GM23248 (cell line): ENCODE measurements at regions not wholly inside any gene's neighbourhood (a gene's known extent, or its start where the extent isn't known, plus 50 kb on each side); places are given as distances from the start of the nearest gene placed in this dataset.

Experiments used
- DNase-seq: peaks from one replicate; pipeline ENCODE4 v3.0.0-alpha.2; 2015
- H2AFZ ChIP-seq: fragments of 200-600 bp; sonication (generic); 2 replicates; pipeline ENCODE4 v1.6.1; 2016; ENCODE audit warnings: antibody characterized with exemption
- H3F3A ChIP-seq: fragments of 200-600 bp; sonication (generic); 2 replicates; pipeline ENCODE4 v1.6.1; 2016; ENCODE audit warnings: mild to moderate bottlenecking, antibody characterized with exemption, mixed run types; ENCODE audit not compliant: insufficient read depth
- H3K27ac ChIP-seq: fragments of 200-600 bp; sonication (generic); 2 replicates; pipeline ENCODE4 v1.5.1; 2016; ENCODE audit warnings: mild to moderate bottlenecking
- H3K27me3 ChIP-seq: fragments of 200-600 bp; sonication (generic); replicated peaks from 2 replicates; pipeline ENCODE4 v1.6.1; 2016; ENCODE audit warnings: mild to moderate bottlenecking; ENCODE audit not compliant: insufficient read depth
- H3K36me3 ChIP-seq: fragments of 200-600 bp; sonication (generic); 2 replicates; pipeline ENCODE4 v1.6.1; 2016; ENCODE audit warnings: low read depth, mild to moderate bottlenecking
- H3K4me1 ChIP-seq: fragments of 200-600 bp; sonication (generic); 2 replicates; pipeline ENCODE4 v1.6.1; 2016; ENCODE audit warnings: mild to moderate bottlenecking; ENCODE audit not compliant: insufficient read depth
- H3K4me2 ChIP-seq: fragments of 200-600 bp; sonication (generic); one replicate; pipeline ENCODE4 v1.6.1; 2016; ENCODE audit warnings: mild to moderate bottlenecking; ENCODE audit not compliant: unreplicated experiment
- H3K4me3 ChIP-seq: fragments of 200-600 bp; sonication (generic); 2 replicates; pipeline ENCODE4 v1.5.1; 2016; ENCODE audit warnings: mild to moderate bottlenecking
- H3K79me2 ChIP-seq: fragments of 200-600 bp; sonication (generic); 2 replicates; pipeline ENCODE4 v1.6.1; 2016; ENCODE audit warnings: mild to moderate bottlenecking; ENCODE audit not compliant: insufficient read depth
- H3K9ac ChIP-seq: fragments of 200-600 bp; sonication (generic); 2 replicates; pipeline ENCODE4 v1.6.1; 2016; ENCODE audit warnings: mild to moderate bottlenecking
- H3K9me2 ChIP-seq: fragments of 200-600 bp; sonication (generic); 2 replicates; pipeline ENCODE4 v1.6.1; 2016; ENCODE audit warnings: mixed run types, mild to moderate bottlenecking, moderate library complexity; ENCODE audit not compliant: insufficient read depth
- H3K9me3 ChIP-seq: fragments of 200-600 bp; sonication (generic); one replicate; pipeline ENCODE4 v1.6.1; 2017; ENCODE audit warnings: low read depth
- H4K20me1 ChIP-seq: fragments of 200-600 bp; sonication (generic); 2 replicates; pipeline ENCODE4 v1.6.0; 2016; ENCODE audit not compliant: insufficient read depth
- EZH2 ChIP-seq: fragments of 200-600 bp; sonication (generic); IDR thresholded peaks from 2 replicates; pipeline ENCODE4 v1.6.1; 2018; ENCODE audit warnings: antibody characterized with exemption, mild to moderate bottlenecking; ENCODE audit not compliant: insufficient read depth, poor library complexity, severe bottlenecking
- EZH2phosphoT487 ChIP-seq: fragments of 200-600 bp; sonication (generic); IDR thresholded peaks from 2 replicates; pipeline ENCODE4 v1.6.1; 2018; ENCODE audit warnings: antibody characterized with exemption, moderate library complexity, mild to moderate bottlenecking, low read depth; ENCODE audit not compliant: insufficient read depth
- WGBS, 2 experiments: methylation state at CpG; one replicate each; pipeline ENCODE4 v1.1.6; 2015 to 2017; ENCODE audit warnings: low lambda C conversion rate in 2 of 2, low coverage in 1 of 2; ENCODE audit errors: missing lambda C conversion rate in 2 of 2; 5-methylcytosine and 5-hydroxymethylcytosine counted together
- in situ Hi-C: fragments of 300-500 bp; cut with MboI; formaldehyde crosslinking; loops from 2 replicates; pipeline ENCODE4 v1.15.0; 2020

- Histone ChIP-seq H3K4me1 (no peaks in the 10 kb centered on the region), H3K79me2 (no peaks in the 10 kb centered on the region), H3K27ac (no peak overlapping the region), H3K9ac (no peak overlapping the region), H2AFZ (no peak overlapping the region), H4K20me1 (no peaks in the 10 kb centered on the region), H3K4me3 (no peak overlapping the region), H3F3A (no peaks in the 10 kb centered on the region), H3K27me3 (peaks cover 10% of the 10 kb centered on the region), H3K36me3 (no peaks in the 10 kb centered on the region), H3K9me3 (no peaks in the 10 kb centered on the region), H3K9me2 (no peaks in the 10 kb centered on the region), H3K4me2 (no peak overlapping the region)
- in situ Hi-C loops, result no loop called here
- DNase-seq, result no peak
- 84% methylated on average over 10 to 11 of the region's 11 CpGs for WGBS, 2 experiments
- TF ChIP-seq EZH2, result no peak
- no peak for TF ChIP-seq EZH2phosphoT487
Measured at GRCh38 chr15:69539345-69539744, 86.7 kb downstream of the RPLP1 start.

GRCh38 chr15:69540622-69541021 is 88.0 kb downstream of the RPLP1 start:
- no peaks in the 10 kb centered on the region for H3F3A ChIP-seq
- in situ Hi-C loops, result no loop called here
- no peak overlapping the region for H3K4me2 ChIP-seq
- H3K9me3 ChIP-seq, result no peaks in the 10 kb centered on the region
- H3K4me1 ChIP-seq, result no peaks in the 10 kb centered on the region
- H3K79me2 ChIP-seq, result no peaks in the 10 kb centered on the region
- no peaks in the 10 kb centered on the region for H3K9me2 ChIP-seq
- no peak overlapping the region for H3K4me3 ChIP-seq
- H2AFZ ChIP-seq, result no peak overlapping the region
- no peak for TF ChIP-seq EZH2phosphoT487
- no peak for TF ChIP-seq EZH2
- H3K27ac ChIP-seq, result no peak overlapping the region
- WGBS, 2 experiments, result 60 to 64% methylated on average over 9 of the region's 9 CpGs
- peaks cover 16% of the 10 kb centered on the region for H3K27me3 ChIP-seq
- no peak for DNase-seq
- no peak overlapping the region for H3K9ac ChIP-seq
- no peaks in the 10 kb centered on the region for H4K20me1 ChIP-seq
- no peaks in the 10 kb centered on the region for H3K36me3 ChIP-seq

GRCh38 chr15:69542028-69542427 is 89.4 kb downstream of the RPLP1 start:
- Histone ChIP-seq H3K79me2 (no peaks in the 10 kb centered on the region), H2AFZ (no peak overlapping the region), H3K9me3 (no peaks in the 10 kb centered on the region), H3K4me2 (no peak overlapping the region), H3K4me3 (no peak overlapping the region), H3K4me1 (no peaks in the 10 kb centered on the region), H3K9me2 (no peaks in the 10 kb centered on the region), H3K27me3 (peaks cover 27% of the 10 kb centered on the region), H3K36me3 (no peaks in the 10 kb centered on the region), H3F3A (no peaks in the 10 kb centered on the region), H3K27ac (no peak overlapping the region), H3K9ac (no peak overlapping the region), H4K20me1 (no peaks in the 10 kb centered on the region)
- no peak for TF ChIP-seq EZH2
- no peak for TF ChIP-seq EZH2phosphoT487
- in situ Hi-C loops, result no loop called here
- 63 to 64% methylated on average over 7 of the region's 7 CpGs for WGBS, 2 experiments
- no peak for DNase-seq

- DNase-seq, result no peak
- Histone ChIP-seq H3K4me1 (no peaks in the 10 kb centered on the region), H3K9me2 (no peaks in the 10 kb centered on the region), H3F3A (no peaks in the 10 kb centered on the region), H3K36me3 (no peaks in the 10 kb centered on the region), H3K27ac (no peak overlapping the region), H4K20me1 (no peaks in the 10 kb centered on the region), H3K79me2 (no peaks in the 10 kb centered on the region), H3K4me3 (no peak overlapping the region), H3K9me3 (no peaks in the 10 kb centered on the region), H3K4me2 (no peak overlapping the region), H3K9ac (no peak overlapping the region), H2AFZ (no peak overlapping the region), H3K27me3 (peaks cover 43% of the 10 kb centered on the region)
- in situ Hi-C loops, result no loop called here
- 27 to 54% methylated on average over 1 of the region's 1 CpG for WGBS, 2 experiments
- TF ChIP-seq EZH2phosphoT487, result no peak
- no peak for TF ChIP-seq EZH2
Measured at GRCh38 chr15:69543681-69544364, 91.2 kb downstream of the RPLP1 start.
